Smooth muscle cell (in vitro differentiated cells): ENCODE measurements at regions not wholly inside any gene's neighbourhood (a gene's known extent, or its start where the extent isn't known, plus 50 kb on each side); places are given as distances from the start of the nearest gene placed in this dataset.

Experiments
- DNase-seq: peaks from one replicate; lab custom pipeline; 2025; ENCODE audit not compliant: unreplicated experiment; lab: John Stamatoyannopoulos, UW
- H2AFZ ChIP-seq: fragments of 200-600 bp; sonication (generic); 2 replicates; pipeline ENCODE4 v1.6.0; 2016; ENCODE audit warnings: antibody characterized with exemption, low read depth, mild to moderate bottlenecking
- H3F3A ChIP-seq: fragments of 200-600 bp; sonication (generic); 2 replicates; pipeline ENCODE4 v1.6.0; 2017; ENCODE audit warnings: antibody characterized with exemption, low read depth
- H3K27ac ChIP-seq: fragments of 200-600 bp; sonication (generic); 2 replicates; pipeline ENCODE4 v1.5.1; 2016; ENCODE audit warnings: low read depth, mild to moderate bottlenecking
- H3K27me3 ChIP-seq: fragments of 200-600 bp; sonication (generic); 2 replicates; pipeline ENCODE4 v1.6.1; 2016; ENCODE audit warnings: low read depth, mild to moderate bottlenecking
- H3K36me3 ChIP-seq: fragments of 200-600 bp; sonication (generic); 2 replicates; pipeline ENCODE4 v1.5.1; 2016; ENCODE audit warnings: low read depth
- H3K4me1 ChIP-seq: fragments of 200-600 bp; sonication (generic); 2 replicates; pipeline ENCODE4 v1.5.1; 2016; ENCODE audit warnings: low read depth
- H3K4me2 ChIP-seq: fragments of 200-600 bp; sonication (generic); 2 replicates; pipeline ENCODE4 v1.6.0; 2016; ENCODE audit warnings: mild to moderate bottlenecking
- H3K4me3 ChIP-seq: fragments of 200-600 bp; sonication (generic); 2 replicates; pipeline ENCODE4 v1.5.1; 2016; ENCODE audit warnings: mild to moderate bottlenecking
- H3K79me2 ChIP-seq: fragments of 200-600 bp; sonication (generic); 2 replicates; pipeline ENCODE4 v1.6.0; 2016; ENCODE audit warnings: low read depth, mild to moderate bottlenecking
- H3K9ac ChIP-seq: fragments of 200-600 bp; sonication (generic); 2 replicates; pipeline ENCODE4 v1.6.0; 2016; ENCODE audit warnings: low read depth
- H3K9me3 ChIP-seq: fragments of 200-600 bp; sonication (generic); replicated peaks from 2 replicates; pipeline ENCODE4 v1.5.1; 2016; ENCODE audit warnings: low read depth
- H4K20me1 ChIP-seq: fragments of 200-600 bp; sonication (generic); 2 replicates; pipeline ENCODE4 v1.6.0; 2016; ENCODE audit warnings: low read depth
- CTCF ChIP-seq: fragments of 200-600 bp; sonication (generic); IDR thresholded peaks from 2 replicates; pipeline ENCODE4 v1.5.1; 2017; ENCODE audit warnings: borderline replicate concordance, mild to moderate bottlenecking, antibody characterized with exemption; ENCODE audit not compliant: insufficient read depth, poor library complexity, severe bottlenecking
- WGBS: methylation state at CpG from one replicate; pipeline ENCODE4 v1.1.7; 2016; ENCODE audit warnings: low lambda C conversion rate; 5-methylcytosine and 5-hydroxymethylcytosine counted together

GRCh38 chr2:59096973-59097372 is 855.8 kb upstream of the FANCL start:
- H3K4me3 ChIP-seq, result no peak overlapping the region
- H3K79me2 ChIP-seq, result no peaks in the 10 kb centered on the region
- H4K20me1 ChIP-seq, result no peaks in the 10 kb centered on the region
- DNase-seq, result no peak
- H3K27ac ChIP-seq, result peak overlapping the region; percentile 28
- H3K27me3 ChIP-seq, result no peaks in the 10 kb centered on the region
- H3K4me1 ChIP-seq, result no peaks in the 10 kb centered on the region
- 51% methylated on average over 2 of the region's 2 CpGs for WGBS
- no peak overlapping the region for H3K9ac ChIP-seq
- no peaks in the 10 kb centered on the region for H3F3A ChIP-seq
- H2AFZ ChIP-seq, result peak overlapping the region; percentile 57
- TF ChIP-seq CTCF, result no peak
- H3K4me2 ChIP-seq, result no peak overlapping the region
- H3K9me3 ChIP-seq, result no peaks in the 10 kb centered on the region
- no peaks in the 10 kb centered on the region for H3K36me3 ChIP-seq

GRCh38 chr2:59093571-59093970 is 852.4 kb upstream of the FANCL start:
- Histone ChIP-seq H3K27ac (no peak overlapping the region), H3K36me3 (no peaks in the 10 kb centered on the region), H3F3A (no peaks in the 10 kb centered on the region), H3K9ac (no peak overlapping the region), H3K27me3 (no peaks in the 10 kb centered on the region), H3K79me2 (no peaks in the 10 kb centered on the region), H3K9me3 (no peaks in the 10 kb centered on the region), H3K4me1 (no peaks in the 10 kb centered on the region), H4K20me1 (no peaks in the 10 kb centered on the region), H2AFZ (no peak overlapping the region), H3K4me2 (no peak overlapping the region), H3K4me3 (no peak overlapping the region)
- no peak for DNase-seq
- WGBS, result 87% methylated on average over 4 of the region's 4 CpGs
- TF ChIP-seq CTCF, result no peak

- Histone ChIP-seq H3K4me2 (no peak overlapping the region), H3K4me1 (no peaks in the 10 kb centered on the region), H3K9ac (no peak overlapping the region), H3K27me3 (no peaks in the 10 kb centered on the region), H4K20me1 (no peaks in the 10 kb centered on the region), H3K79me2 (no peaks in the 10 kb centered on the region), H2AFZ (no peak overlapping the region), H3K36me3 (no peaks in the 10 kb centered on the region), H3F3A (no peaks in the 10 kb centered on the region), H3K4me3 (no peak overlapping the region), H3K9me3 (no peaks in the 10 kb centered on the region), H3K27ac (no peak overlapping the region)
- no peak for DNase-seq
- TF ChIP-seq CTCF, result no peak
- 69% methylated on average over 6 of the region's 6 CpGs for WGBS
These were observed 843.2 kb upstream of the FANCL start for GRCh38 chr2:59084326-59084725.

- H2AFZ ChIP-seq, result no peak overlapping the region
- no peaks in the 10 kb centered on the region for H3K36me3 ChIP-seq
- no peaks in the 10 kb centered on the region for H3K4me1 ChIP-seq
- 72% methylated on average over 5 of the region's 5 CpGs for WGBS
- H3F3A ChIP-seq, result no peaks in the 10 kb centered on the region
- H4K20me1 ChIP-seq, result no peaks in the 10 kb centered on the region
- no peaks in the 10 kb centered on the region for H3K9me3 ChIP-seq
- H3K4me2 ChIP-seq, result no peak overlapping the region
- H3K4me3 ChIP-seq, result no peak overlapping the region
- no peaks in the 10 kb centered on the region for H3K79me2 ChIP-seq
- H3K27me3 ChIP-seq, result no peaks in the 10 kb centered on the region
- no peak overlapping the region for H3K9ac ChIP-seq
- DNase-seq, result no peak
- no peak overlapping the region for H3K27ac ChIP-seq
- no peak for TF ChIP-seq CTCF
These were observed 842.1 kb upstream of the FANCL start for GRCh38 chr2:59083075-59083828.
